ENCODE measurements at regions not wholly inside any gene's neighbourhood (a gene's known extent, or its start where the extent isn't known, plus 50 kb on each side); places are given as distances from the start of the nearest gene placed in this dataset.
"Not testable (repeated sequence)": the region's sequence is repeated elsewhere in the genome, so short reads cannot be mapped to it uniquely, and the experiment has no call there.

DNA sequence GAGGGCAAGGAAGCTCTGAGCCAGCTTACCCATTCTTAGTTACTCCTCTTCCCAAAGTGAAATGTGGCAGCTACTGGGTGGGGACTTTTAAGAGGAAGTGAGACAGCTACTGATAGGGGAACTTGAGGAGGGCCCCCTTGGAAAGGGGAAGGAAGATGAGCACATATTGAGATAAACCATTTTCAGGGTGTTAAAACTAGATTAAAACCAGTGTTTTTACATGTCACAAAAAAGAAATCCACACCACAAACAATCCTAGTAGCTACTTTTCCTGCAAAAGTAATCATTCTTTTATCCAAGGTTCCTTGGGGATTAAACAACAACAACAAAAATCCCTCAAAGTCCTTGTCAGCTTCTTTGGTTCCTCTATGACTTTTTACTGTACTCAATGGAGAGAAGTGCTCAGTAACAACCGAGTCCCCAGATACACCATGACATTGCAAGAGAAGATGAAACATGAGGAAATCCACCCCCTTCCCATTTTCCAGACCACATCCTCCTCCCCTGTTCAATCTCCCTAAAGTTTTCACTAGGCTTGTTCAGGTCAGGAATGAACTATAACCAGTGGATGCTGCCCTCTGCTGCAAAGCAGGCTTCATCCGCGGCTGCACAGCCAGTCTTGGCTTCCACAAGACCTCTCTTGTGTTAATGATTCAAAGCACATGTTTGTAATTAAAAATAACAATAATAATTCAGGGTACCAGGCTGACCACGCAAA, 113.5 kb upstream of the TMEM164 start:
- Mint-ChIP-seq H3K27me3 (ENCODE audit: unreplicated experiment) (peaks cover 2% of the 10 kb centered on the region), H3K36me3 (ENCODE audit: unreplicated experiment) (no peaks in the 10 kb centered on the region), H3K27ac (ENCODE audit: unreplicated experiment) (no peak overlapping the region), H3K4me1 (ENCODE audit: low read depth, unreplicated experiment) (peaks cover 8% of the 10 kb centered on the region), H3K4me3 (ENCODE audit: unreplicated experiment) (no peak overlapping the region), H3K9me3 (ENCODE audit: unreplicated experiment) (peaks cover 2% of the 10 kb centered on the region)
- DNase-seq, result peak; percentile 27
- TF ChIP-seq, protein P1, sequence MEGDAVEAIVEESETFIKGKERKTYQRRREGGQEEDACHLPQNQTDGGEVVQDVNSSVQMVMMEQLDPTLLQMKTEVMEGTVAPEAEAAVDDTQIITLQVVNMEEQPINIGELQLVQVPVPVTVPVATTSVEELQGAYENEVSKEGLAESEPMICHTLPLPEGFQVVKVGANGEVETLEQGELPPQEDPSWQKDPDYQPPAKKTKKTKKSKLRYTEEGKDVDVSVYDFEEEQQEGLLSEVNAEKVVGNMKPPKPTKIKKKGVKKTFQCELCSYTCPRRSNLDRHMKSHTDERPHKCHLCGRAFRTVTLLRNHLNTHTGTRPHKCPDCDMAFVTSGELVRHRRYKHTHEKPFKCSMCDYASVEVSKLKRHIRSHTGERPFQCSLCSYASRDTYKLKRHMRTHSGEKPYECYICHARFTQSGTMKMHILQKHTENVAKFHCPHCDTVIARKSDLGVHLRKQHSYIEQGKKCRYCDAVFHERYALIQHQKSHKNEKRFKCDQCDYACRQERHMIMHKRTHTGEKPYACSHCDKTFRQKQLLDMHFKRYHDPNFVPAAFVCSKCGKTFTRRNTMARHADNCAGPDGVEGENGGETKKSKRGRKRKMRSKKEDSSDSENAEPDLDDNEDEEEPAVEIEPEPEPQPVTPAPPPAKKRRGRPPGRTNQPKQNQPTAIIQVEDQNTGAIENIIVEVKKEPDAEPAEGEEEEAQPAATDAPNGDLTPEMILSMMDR (IDR thresholded peaks at IDR 0.05; ENCODE audit: partially characterized antibody, unreplicated experiment), result no peak

DNA sequence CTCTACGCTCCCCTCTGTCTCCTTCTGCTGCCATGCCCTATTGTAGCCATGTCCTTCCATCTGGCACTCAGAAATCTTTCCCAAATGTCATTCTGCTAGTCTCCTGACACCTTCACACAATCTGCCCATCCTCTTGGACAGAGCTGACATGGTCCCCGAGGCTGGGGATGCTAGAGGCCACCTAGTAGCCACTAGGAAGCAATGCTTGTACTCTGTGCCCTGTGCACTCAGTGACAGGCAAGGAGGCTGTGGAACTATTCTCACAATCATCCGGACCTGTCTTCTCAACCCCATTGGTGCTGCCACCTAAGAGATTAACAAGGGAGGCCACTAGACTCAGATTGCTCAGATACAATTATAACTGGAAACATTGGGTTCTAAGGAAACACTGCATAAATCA, 112.6 kb upstream of the TMEM164 start:
- TF ChIP-seq, protein P1 (IDR thresholded peaks at IDR 0.05; ENCODE audit: partially characterized antibody, unreplicated experiment), result no peak
- H3K36me3 Mint-ChIP-seq (ENCODE audit: unreplicated experiment), result no peaks in the 10 kb centered on the region
- peak overlapping the region; percentile 22 for H3K4me3 Mint-ChIP-seq (ENCODE audit: unreplicated experiment)
- DNase-seq, result peak; percentile 15
- peaks cover 2% of the 10 kb centered on the region for H3K27me3 Mint-ChIP-seq (ENCODE audit: unreplicated experiment)
- peaks cover 8% of the 10 kb centered on the region for H3K4me1 Mint-ChIP-seq (ENCODE audit: low read depth, unreplicated experiment)
- H3K27ac Mint-ChIP-seq (ENCODE audit: unreplicated experiment), result peak overlapping the region; percentile 78
- peaks cover 2% of the 10 kb centered on the region for H3K9me3 Mint-ChIP-seq (ENCODE audit: unreplicated experiment)

DNA sequence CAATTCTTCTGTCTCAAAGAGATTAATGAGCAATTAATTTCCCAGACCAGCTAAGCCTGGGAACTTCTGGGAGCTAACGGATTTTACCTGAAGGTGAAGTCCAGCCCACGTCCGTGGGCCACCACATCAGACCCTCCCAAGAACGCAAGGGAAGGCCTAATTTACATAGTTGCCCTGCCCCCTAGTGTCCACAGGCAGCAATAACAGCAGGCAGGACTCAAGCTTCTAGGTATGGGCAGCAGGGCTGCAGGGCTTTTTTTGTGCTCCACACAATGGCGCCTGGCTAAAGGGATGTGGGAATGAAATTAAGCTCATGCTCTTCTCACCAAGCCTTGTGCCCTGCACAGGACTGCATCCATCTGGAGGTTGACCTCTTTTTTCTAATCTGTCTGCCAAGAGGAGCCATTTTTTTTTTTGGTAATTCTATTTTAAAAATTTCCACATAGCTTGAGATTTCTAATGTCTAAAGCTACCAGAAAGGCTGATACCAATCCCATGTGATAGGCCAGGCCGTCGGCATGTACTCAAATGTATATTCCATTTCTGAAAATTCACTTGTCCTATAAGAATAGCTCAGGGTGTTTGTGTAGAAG, 111.9 kb upstream of the TMEM164 start:
- DNase-seq, result peak; percentile 60
- Mint-ChIP-seq H3K4me1 (ENCODE audit: low read depth, unreplicated experiment) (peaks cover 8% of the 10 kb centered on the region), H3K36me3 (ENCODE audit: unreplicated experiment) (no peaks in the 10 kb centered on the region), H3K27me3 (ENCODE audit: unreplicated experiment) (peaks cover 2% of the 10 kb centered on the region), H3K27ac (ENCODE audit: unreplicated experiment) (no peak overlapping the region), H3K9me3 (ENCODE audit: unreplicated experiment) (peaks cover 2% of the 10 kb centered on the region), H3K4me3 (ENCODE audit: unreplicated experiment) (no peak overlapping the region)
- TF ChIP-seq, protein P1 (IDR thresholded peaks at IDR 0.05; ENCODE audit: partially characterized antibody, unreplicated experiment), result peak; percentile 83

DNA sequence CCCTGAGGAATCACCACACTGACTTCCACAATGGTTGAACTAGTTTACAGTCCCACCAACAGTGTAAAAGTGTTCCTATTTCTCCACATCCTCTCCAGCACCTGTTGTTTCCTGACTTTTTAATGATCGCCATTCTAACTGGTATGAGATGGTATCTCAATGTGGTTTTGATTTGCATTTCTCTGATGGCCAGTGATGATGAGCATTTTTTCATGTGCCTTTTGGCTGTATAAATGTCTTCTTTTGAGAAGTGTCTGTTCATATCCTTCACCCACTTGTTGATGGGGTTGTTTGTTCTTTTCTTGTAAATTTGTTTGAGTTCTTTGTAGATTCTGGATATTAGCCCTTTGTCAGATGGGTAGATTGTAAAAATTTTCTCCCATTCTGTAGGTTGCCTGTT, 106.9 kb upstream of the TMEM164 start:
- not testable (repeated sequence) for DNase-seq; H3K27ac Mint-ChIP-seq (ENCODE audit: unreplicated experiment); H3K27me3 Mint-ChIP-seq (ENCODE audit: unreplicated experiment)

DNA sequence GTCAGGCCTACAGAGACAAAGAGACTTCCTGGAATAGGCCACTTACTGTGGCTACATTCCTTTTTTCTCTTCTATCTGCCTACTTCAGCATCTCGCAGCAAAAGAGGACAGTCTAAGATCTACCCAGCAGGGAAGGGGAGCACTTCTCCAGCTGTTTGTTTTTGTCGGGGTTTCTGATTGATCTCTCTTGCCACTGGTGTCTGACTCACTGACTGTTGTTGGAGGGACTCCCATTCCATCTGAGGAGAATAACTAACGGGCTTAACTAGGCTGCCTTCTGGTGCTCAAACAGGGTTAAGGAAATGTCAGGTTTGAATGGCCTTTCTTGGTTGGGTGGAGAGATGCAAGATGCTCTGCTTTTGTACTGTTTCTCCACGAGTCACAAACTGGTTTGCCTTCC, 100.2 kb upstream of the TMEM164 start:
- Mint-ChIP-seq H3K4me1 (ENCODE audit: low read depth, unreplicated experiment) (no peaks in the 10 kb centered on the region), H3K36me3 (ENCODE audit: unreplicated experiment) (no peaks in the 10 kb centered on the region), H3K27me3 (ENCODE audit: unreplicated experiment) (no peaks in the 10 kb centered on the region), H3K4me3 (ENCODE audit: unreplicated experiment) (no peak overlapping the region), H3K27ac (ENCODE audit: unreplicated experiment) (no peak overlapping the region), H3K9me3 (ENCODE audit: unreplicated experiment) (peaks cover 6% of the 10 kb centered on the region)
- TF ChIP-seq, protein P1 (IDR thresholded peaks at IDR 0.05; ENCODE audit: partially characterized antibody, unreplicated experiment), result no peak
- DNase-seq, result no peak

More for the DNA sequence above, 106.9 kb upstream of the TMEM164 start:
- H3K4me3 Mint-ChIP-seq (ENCODE audit: unreplicated experiment); H3K4me1 Mint-ChIP-seq (ENCODE audit: low read depth, unreplicated experiment); H3K36me3 Mint-ChIP-seq (ENCODE audit: unreplicated experiment); H3K9me3 Mint-ChIP-seq (ENCODE audit: unreplicated experiment): not testable (repeated sequence)

Data from glutamatergic neuron (in vitro differentiated cells).